HT-29 (cell line): ENCODE measurements at regions not wholly inside any gene's neighbourhood (a gene's known extent, or its start where the extent isn't known, plus 50 kb on each side); places are given as distances from the start of the nearest gene placed in this dataset.
"Not testable (repeated sequence)": the region's sequence is repeated elsewhere in the genome, so short reads cannot be mapped to it uniquely, and the experiment has no call there.

Experiments
- DNase-seq: peaks from one replicate; pipeline ENCODE4 v3.0.0-alpha.2; 2015; ENCODE audit warnings: low spot score

GRCh38 chr9:34793428-34793827 is 83.5 kb upstream of the CCL21 start:
- no peak for DNase-seq

GRCh38 chr9:34783951-34784487 is 74.1 kb upstream of the CCL21 start:
- no peak for DNase-seq

GRCh38 chr9:34782372-34782771 is 72.4 kb upstream of the CCL21 start:
- no peak for DNase-seq

DNA sequence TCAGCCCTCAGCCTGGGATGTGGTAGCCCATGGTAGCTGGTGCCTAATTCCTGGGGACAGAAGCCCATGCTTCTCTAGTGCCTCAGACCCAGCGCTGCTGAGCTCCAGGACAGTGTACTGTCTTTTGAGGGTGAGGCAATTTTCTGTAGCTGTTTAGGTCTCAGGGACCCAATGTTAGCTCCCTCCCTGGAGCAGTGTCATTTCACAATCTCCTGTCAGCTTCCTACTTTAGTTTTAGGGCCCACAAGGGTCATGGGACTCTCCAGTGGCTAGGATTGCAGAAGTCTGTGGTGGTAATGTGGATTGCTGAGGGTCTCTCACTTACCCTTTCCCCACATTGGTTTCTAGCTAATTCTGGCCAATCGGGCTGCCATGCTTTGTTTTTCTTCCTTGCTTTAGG is 67.7 kb upstream of the CCL21 start:
- DNase-seq, result no peak

- DNase-seq, result no peak
These were observed 64.0 kb upstream of the CCL21 start for GRCh38 chr9:34773955-34774354.

DNA sequence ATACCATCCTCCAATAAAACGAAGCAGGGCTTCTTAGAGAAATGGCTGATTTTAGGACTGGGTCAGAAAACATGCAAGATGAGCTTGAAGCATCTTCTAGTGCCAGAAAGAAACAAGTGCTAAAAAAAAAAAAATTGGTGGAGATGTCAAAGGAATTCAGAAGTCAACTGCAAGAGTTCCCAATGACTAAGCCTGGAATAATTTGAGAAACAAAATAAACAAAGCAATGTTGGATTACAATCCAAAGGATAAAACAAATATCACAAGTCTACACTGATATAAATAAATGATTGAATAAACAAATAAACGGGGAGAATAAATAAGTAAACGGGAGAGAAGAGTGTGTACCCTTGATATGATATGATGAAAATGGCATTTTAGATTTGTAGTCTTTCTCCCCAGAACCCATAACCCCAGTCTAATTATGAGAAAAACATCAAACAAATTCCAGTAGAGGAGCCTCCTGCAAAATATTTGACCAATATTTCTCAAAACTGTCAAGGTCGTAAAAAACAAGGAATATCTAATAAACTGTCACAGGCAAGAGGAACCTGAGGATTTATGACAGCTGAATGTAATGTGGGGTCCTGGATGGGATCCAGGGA is 63.5 kb upstream of the CCL21 start:
- no peak for DNase-seq

DNA sequence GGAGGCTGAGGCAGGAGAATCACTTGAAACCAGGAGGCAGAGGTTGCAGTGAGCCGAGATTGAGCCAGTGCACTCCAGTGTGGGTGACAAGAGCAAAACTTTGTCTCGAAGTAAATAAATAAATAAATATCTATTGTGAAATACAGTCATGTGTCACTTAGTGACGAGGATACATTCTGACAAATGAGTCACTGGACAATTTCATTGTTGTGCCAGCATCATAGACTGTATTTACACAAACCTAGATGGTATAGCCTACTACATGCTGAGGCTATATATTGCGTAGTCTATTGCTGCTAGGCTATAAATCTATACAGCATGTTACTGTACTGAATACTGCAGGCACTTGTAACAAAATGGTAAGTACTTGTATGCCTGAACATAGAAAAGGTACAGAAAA is 61.1 kb upstream of the CCL21 start:
- peak; percentile 1 for DNase-seq

- DNase-seq, result not testable (repeated sequence)
These were observed 57.2 kb upstream of the CCL21 start for GRCh38 chr9:34767087-34767486.

DNA sequence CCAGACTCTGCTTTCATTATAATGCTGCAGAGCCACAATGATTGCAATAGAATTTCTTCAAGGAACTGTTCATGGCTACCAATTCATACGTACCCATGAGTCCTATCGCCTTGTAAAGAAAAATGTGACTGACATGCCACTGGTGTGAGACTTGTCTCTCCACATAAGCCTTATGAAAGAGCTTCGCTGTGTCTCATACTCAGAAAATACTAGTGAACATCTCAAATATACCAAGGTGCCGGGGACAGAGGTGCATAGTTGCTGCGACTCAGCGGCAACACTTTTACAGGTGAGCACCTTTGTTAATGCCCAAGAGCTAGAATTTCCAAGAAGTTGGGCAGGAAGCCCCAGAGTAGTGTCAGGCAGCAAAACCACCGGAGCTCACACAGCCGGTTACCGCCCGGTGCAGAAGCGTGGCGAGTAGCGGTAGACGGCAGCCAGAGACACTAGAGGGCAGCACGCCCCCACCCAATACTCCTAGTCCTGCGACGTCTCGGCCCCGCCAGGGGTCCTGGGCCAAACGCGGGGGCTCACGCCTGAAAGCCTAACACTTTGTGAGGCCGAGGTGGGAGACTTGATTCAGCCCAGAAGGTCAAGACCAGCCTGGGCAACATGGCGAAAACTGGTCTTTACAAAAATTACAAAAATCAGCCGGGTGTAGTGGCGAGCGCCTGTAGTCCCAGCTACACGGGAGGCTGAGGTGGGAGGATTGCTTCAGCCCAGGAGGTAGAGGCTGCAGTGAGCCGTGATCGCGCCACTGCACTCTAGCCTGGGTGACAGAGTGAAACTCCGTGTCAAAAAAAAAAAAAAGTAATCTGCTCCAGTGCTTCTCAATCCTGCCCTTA is 50.5 kb upstream of the CCL21 start:
- DNase-seq, result peak; percentile 45
